ENCODE measurements at regions not wholly inside any gene's neighbourhood (a gene's known extent, or its start where the extent isn't known, plus 50 kb on each side); places are given as distances from the start of the nearest gene placed in this dataset.

DNA sequence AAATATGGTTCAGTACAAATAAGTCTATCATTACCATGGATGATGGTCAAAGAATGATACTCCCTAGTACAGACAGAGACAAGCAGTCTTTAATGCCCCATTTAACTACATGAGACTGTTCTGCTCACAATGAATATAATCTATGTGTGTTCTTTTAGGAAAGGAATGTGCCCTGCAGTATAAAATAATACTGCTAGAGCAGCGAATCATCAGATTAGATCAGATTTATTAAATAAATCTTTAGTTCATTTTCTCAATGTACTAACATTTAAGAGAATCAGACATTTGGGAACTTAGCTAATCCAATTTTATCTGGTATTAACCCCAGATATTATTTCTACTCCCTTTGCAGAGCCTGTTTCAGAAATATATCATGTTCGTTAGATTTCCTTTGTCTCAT lies 272.0 kb upstream of the GCFC2 start:
- Histone ChIP-seq H3K27ac (no peak overlapping the region), H3K9me3 (no peaks in the 10 kb centered on the region), H3K36me3 (no peaks in the 10 kb centered on the region), H3K27me3 (replicated peaks; ENCODE audit: insufficient read depth) (no peaks in the 10 kb centered on the region), H3K4me3 (no peak overlapping the region), H3K4me1 (replicated peaks) (no peaks in the 10 kb centered on the region)
- no peak for TF ChIP-seq POLR2AphosphoS5 (IDR thresholded peaks at IDR 0.05)
- TF ChIP-seq POLR2A (IDR thresholded peaks at IDR 0.05), result no peak
- TF ChIP-seq, protein P1, sequence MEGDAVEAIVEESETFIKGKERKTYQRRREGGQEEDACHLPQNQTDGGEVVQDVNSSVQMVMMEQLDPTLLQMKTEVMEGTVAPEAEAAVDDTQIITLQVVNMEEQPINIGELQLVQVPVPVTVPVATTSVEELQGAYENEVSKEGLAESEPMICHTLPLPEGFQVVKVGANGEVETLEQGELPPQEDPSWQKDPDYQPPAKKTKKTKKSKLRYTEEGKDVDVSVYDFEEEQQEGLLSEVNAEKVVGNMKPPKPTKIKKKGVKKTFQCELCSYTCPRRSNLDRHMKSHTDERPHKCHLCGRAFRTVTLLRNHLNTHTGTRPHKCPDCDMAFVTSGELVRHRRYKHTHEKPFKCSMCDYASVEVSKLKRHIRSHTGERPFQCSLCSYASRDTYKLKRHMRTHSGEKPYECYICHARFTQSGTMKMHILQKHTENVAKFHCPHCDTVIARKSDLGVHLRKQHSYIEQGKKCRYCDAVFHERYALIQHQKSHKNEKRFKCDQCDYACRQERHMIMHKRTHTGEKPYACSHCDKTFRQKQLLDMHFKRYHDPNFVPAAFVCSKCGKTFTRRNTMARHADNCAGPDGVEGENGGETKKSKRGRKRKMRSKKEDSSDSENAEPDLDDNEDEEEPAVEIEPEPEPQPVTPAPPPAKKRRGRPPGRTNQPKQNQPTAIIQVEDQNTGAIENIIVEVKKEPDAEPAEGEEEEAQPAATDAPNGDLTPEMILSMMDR (IDR thresholded peaks at IDR 0.05), result no peak
- DNase-seq (ENCODE audit: low spot score), result no peak
- WGBS, result 11% methylated on average over 2 of the region's 2 CpGs
- intact Hi-C loops (cut with DNase I), result no loop called here

DNA sequence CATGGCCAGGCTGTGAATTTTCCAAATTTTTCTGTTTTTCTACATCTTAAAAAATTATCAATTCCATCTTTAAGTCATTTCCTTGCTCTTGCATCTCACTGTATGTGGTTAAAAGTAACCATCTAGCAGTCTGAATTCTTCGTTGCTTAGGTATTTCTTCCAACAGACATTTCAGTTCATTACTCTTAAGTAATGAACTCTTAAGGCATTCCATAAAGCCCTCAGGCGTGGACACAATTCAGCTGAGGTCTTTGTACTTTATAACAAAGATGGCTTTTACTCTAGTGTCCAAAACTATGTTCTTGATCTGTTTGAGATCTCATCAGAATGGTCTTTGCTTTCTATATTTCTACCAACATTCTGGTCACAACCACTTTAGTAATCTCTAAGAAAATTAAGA lies 253.9 kb upstream of the GCFC2 start:
- H3K9me3 ChIP-seq, result no peaks in the 10 kb centered on the region
- no peak overlapping the region for H3K27ac ChIP-seq
- H3K27me3 ChIP-seq (replicated peaks; ENCODE audit: insufficient read depth), result no peaks in the 10 kb centered on the region
- 80% methylated on average over 2 of the region's 2 CpGs for WGBS
- H3K36me3 ChIP-seq, result no peaks in the 10 kb centered on the region
- TF ChIP-seq POLR2A (IDR thresholded peaks at IDR 0.05) (no peak), POLR2AphosphoS5 (IDR thresholded peaks at IDR 0.05) (no peak)
- TF ChIP-seq, protein P1 (IDR thresholded peaks at IDR 0.05), result no peak
- no peaks in the 10 kb centered on the region for H3K4me1 ChIP-seq (replicated peaks)
- no peak overlapping the region for H3K4me3 ChIP-seq
- intact Hi-C loops (cut with DNase I), result no loop called here
- no peak for DNase-seq (ENCODE audit: low spot score)

DNA sequence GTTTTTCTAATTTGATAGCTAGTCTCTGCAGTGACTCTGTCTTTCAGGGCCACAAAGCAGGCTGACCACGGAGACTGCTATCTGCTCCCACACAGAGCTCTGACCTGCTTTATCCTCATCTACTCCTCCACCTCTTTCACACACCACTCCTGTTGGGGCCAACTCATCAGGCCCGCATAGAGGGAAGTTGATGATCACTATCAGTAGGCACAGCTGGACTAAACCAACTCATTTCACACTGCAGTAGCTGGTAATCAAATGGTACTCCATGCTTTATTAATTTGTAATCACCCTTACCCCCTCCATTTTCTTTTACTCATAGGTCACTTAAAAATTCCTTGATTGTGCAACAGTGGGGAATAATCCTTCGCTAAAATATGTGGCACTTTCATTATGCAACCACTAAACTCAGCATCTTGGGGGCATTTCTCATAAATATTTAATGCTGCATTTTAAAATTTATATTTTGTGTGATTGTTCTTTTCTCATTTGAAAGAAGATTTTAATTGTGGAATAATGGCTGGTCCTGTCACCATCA lies 249.8 kb upstream of the GCFC2 start:
- no peak overlapping the region for H3K27ac ChIP-seq
- H3K9me3 ChIP-seq, result no peaks in the 10 kb centered on the region
- 62% methylated on average over 3 of the region's 3 CpGs for WGBS
- no peak overlapping the region for H3K4me3 ChIP-seq
- intact Hi-C loops (cut with DNase I), result no loop called here
- TF ChIP-seq, protein P1 (IDR thresholded peaks at IDR 0.05), result no peak
- TF ChIP-seq POLR2A (IDR thresholded peaks at IDR 0.05), result no peak
- no peak for TF ChIP-seq POLR2AphosphoS5 (IDR thresholded peaks at IDR 0.05)
- no peaks in the 10 kb centered on the region for H3K27me3 ChIP-seq (replicated peaks; ENCODE audit: insufficient read depth)
- H3K36me3 ChIP-seq, result no peaks in the 10 kb centered on the region
- no peaks in the 10 kb centered on the region for H3K4me1 ChIP-seq (replicated peaks)
- no peak for DNase-seq (ENCODE audit: low spot score)

DNA sequence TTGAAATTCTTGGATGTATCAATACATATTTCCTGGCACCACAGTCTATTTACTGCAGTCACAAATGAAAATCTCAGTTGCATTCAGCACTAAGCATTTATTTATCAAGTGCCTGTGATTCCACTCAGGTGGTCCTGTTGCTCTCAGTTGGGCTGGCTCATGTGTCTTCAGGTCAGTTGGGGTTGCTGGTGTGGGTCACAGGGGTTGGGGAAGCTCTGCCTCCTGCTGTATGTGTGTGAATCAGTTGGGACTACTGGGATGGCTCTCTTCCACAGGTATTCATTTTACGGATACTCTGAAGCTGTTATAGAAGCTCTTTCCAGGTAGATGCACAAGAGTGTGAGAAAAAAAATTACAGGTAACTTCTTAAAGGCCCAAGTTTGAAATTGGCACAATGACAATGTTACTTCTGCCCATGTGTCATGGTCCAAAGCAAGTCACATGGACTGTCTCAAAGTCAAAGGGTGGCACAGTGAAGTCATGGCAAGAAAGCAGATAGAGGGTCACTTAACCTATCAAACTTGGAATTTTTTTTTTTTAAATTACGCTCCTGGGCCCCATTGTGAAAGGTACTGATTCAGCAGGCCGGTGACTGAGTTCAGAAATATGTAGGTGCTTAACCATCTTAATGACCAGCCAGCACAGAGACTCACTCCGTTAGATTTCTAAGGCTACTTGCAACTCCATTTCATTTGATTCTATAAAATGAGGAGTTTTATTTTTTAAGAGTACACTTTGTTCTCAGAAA lies 249.2 kb upstream of the GCFC2 start:
- H3K4me3 ChIP-seq, result no peak overlapping the region
- no peak overlapping the region for H3K27ac ChIP-seq
- H3K36me3 ChIP-seq, result no peaks in the 10 kb centered on the region
- no peaks in the 10 kb centered on the region for H3K4me1 ChIP-seq (replicated peaks)
- no peaks in the 10 kb centered on the region for H3K27me3 ChIP-seq (replicated peaks; ENCODE audit: insufficient read depth)
- DNase-seq (ENCODE audit: low spot score), result no peak
- TF ChIP-seq, protein P1 (IDR thresholded peaks at IDR 0.05), result no peak
- TF ChIP-seq POLR2AphosphoS5 (IDR thresholded peaks at IDR 0.05) (no peak), POLR2A (IDR thresholded peaks at IDR 0.05) (no peak)
- intact Hi-C loops (cut with DNase I), result no loop called here
- 66% methylated on average over 4 of the region's 4 CpGs for WGBS
- no peaks in the 10 kb centered on the region for H3K9me3 ChIP-seq

DNA sequence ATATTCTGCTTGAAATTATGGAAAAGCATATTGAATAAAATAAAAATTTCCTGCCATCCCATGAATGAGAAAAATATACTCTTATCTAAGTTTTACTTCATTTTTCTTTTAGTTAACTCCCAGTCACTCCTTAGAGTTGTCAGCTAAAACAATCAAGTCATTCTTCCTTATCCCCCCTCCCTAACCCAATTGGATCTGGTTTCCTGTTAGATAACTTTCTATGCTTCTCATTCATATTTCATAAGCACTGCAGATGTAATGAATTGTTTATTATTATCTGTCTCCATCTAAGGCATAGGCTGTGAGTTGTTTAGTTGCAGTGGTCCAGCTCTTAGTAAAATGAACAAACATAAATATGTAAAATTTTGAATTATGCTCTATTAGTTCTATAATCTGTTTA lies 244.0 kb upstream of the GCFC2 start:
- TF ChIP-seq POLR2AphosphoS5 (IDR thresholded peaks at IDR 0.05), result no peak
- DNase-seq (ENCODE audit: low spot score), result no peak
- H3K27ac ChIP-seq, result no peak overlapping the region
- no peaks in the 10 kb centered on the region for H3K4me1 ChIP-seq (replicated peaks)
- H3K9me3 ChIP-seq, result no peaks in the 10 kb centered on the region
- no peaks in the 10 kb centered on the region for H3K27me3 ChIP-seq (replicated peaks; ENCODE audit: insufficient read depth)
- no peak overlapping the region for H3K4me3 ChIP-seq
- H3K36me3 ChIP-seq, result no peaks in the 10 kb centered on the region
- intact Hi-C loops (cut with DNase I), result no loop called here
